A549 (cell line): ENCODE measurements at regions not wholly inside any gene's neighbourhood (a gene's known extent, or its start where the extent isn't known, plus 50 kb on each side); places are given as distances from the start of the nearest gene placed in this dataset.

ENCODE experiments used
- ATAC-seq, 2 experiments: fragments of 200-7000 bp in 1 of 2; fragments of >200 bp in 1 of 2; cut with Nextera tagmentation in 1 of 2; cut with Tn5 transposase in 1 of 2; 3 replicates each; pipeline versions ENCODE4 v1.8.0 to v1.9.1; 2018 to 2020; ENCODE audit warnings: mild to moderate bottlenecking in 1 of 2, moderate library complexity in 1 of 2
- CTCF ChIA-PET: fragments of 300-600 bp; sonication (Branson Sonifier 250); formaldehyde crosslinking; extraction: SDS; loops from one replicate; lab custom pipeline; 2021; ENCODE audit warnings: antibody characterized with exemption, inconsistent platforms; lab: Yijun Ruan, JAX
- POLR2A ChIA-PET: fragments of 350-600 bp; formaldehyde crosslinking; extraction: SDS; loops from one replicate; lab custom pipeline; 2021; ENCODE audit warnings: antibody characterized with exemption, inconsistent platforms; lab: Yijun Ruan, JAX
- DNase-seq, 2 experiments: peaks; one replicate each; pipeline versions ENCODE4 v3.0.0 to v3.0.0-alpha.2; 2011 to 2016; ENCODE audit warnings: low read depth in 1 of 2, low spot score in 1 of 2
- FAIRE-seq: peaks from 2 replicates; lab custom pipeline; 2011; peaks lifted over from hg19 to GRCh38; lab: Jason Lieb, UNC
- H3K27ac ChIP-seq, 2 experiments: fragments of >200 bp; sonication (Bioruptor Twin); formaldehyde crosslinking; 3 replicates each; pipeline ENCODE4 v1.5.1; 2016 to 2017
- H3K4me1 ChIP-seq: fragments of >200 bp; sonication (Bioruptor Twin); formaldehyde crosslinking; 3 replicates; pipeline ENCODE4 v1.6.1; 2016
- H3K4me2 ChIP-seq: fragments of >200 bp; sonication (Bioruptor Twin); formaldehyde crosslinking; 3 replicates; pipeline ENCODE4 v1.6.1; 2016
- H3K4me3 ChIP-seq: fragments of >200 bp; sonication (Bioruptor Twin); formaldehyde crosslinking; 3 replicates; pipeline ENCODE4 v1.5.1; 2016
- H3K9me3 ChIP-seq: fragments of >200 bp; sonication (Bioruptor Twin); formaldehyde crosslinking; 3 replicates; pipeline ENCODE4 v1.6.1; 2016
- ATOH8 ChIP-seq: fragments of 250-450 bp; sonication (Bioruptor Pico); IDR thresholded peaks from 2 replicates; pipeline ENCODE4 v1.5.0; 2020; ENCODE audit warnings: low read depth, mild to moderate bottlenecking, moderate library complexity
- BHLHE40 ChIP-seq: IDR thresholded peaks from 2 replicates; pipeline ENCODE4 v1.6.1; 2012; ENCODE audit warnings: low read depth, low read length, inconsistent platforms
- CBX2 ChIP-seq: fragments of 200-600 bp; sonication (generic); IDR thresholded peaks from 2 replicates; pipeline ENCODE4 v1.6.1; 2016; ENCODE audit warnings: low read depth, mild to moderate bottlenecking, borderline replicate concordance
- CBX8 ChIP-seq: fragments of 200-600 bp; sonication (generic); IDR thresholded peaks from 2 replicates; pipeline ENCODE4 v1.6.1; 2016
- CEBPB ChIP-seq, 2 experiments: fragments of >200 bp in 1 of 2; sonication (Bioruptor Twin) in 1 of 2; formaldehyde crosslinking in 1 of 2; IDR thresholded peaks; 2 replicates each; pipeline ENCODE4 v1.6.1; 2012 to 2016
- EHF ChIP-seq: fragments of 250-450 bp; sonication (Bioruptor Pico); IDR thresholded peaks from 2 replicates; pipeline ENCODE4 v1.5.0; 2020; ENCODE audit warnings: mild to moderate bottlenecking
- EP300 ChIP-seq, 2 experiments: fragments of >200 bp; sonication (Bioruptor Twin); formaldehyde crosslinking; IDR thresholded peaks; 2 replicates in 1 of 2; 3 replicates in 1 of 2; pipeline ENCODE4 v1.6.1; 2016 to 2017
- ESRRA ChIP-seq: fragments of 150-350 bp; IDR thresholded peaks from 2 replicates; pipeline ENCODE4 v1.6.1; 2014; ENCODE audit warnings: mild to moderate bottlenecking, low read length, borderline replicate concordance
- GATA3 ChIP-seq: IDR thresholded peaks from 2 replicates; pipeline ENCODE4 v1.6.1; 2012; ENCODE audit warnings: borderline replicate concordance
- KDM5A ChIP-seq: fragments of 200-600 bp; sonication (generic); IDR thresholded peaks from 2 replicates; pipeline ENCODE4 v1.6.1; 2016; ENCODE audit warnings: antibody characterized with exemption, mild to moderate bottlenecking
- MAX ChIP-seq: IDR thresholded peaks from 2 replicates; pipeline ENCODE4 v1.6.1; 2012
- MAZ ChIP-seq: fragments of 150-350 bp; IDR thresholded peaks from 2 replicates; pipeline ENCODE4 v1.6.1; 2014; ENCODE audit warnings: antibody characterized with exemption, low read depth, low read length, borderline replicate concordance
- MYC ChIP-seq: IDR thresholded peaks from 2 replicates; pipeline ENCODE4 v1.6.1; 2012; ENCODE audit warnings: mild to moderate bottlenecking, inconsistent platforms, low read length, improper control_type of control experiment, borderline replicate concordance
- PHF8 ChIP-seq: fragments of 200-600 bp; sonication (generic); IDR thresholded peaks from 2 replicates; pipeline ENCODE4 v1.6.1; 2016; ENCODE audit warnings: low read depth, mild to moderate bottlenecking, antibody characterized with exemption, moderate library complexity, borderline replicate concordance
- RAD21 ChIP-seq, 2 experiments: fragments of >200 bp in 1 of 2; sonication (Bioruptor Twin) in 1 of 2; formaldehyde crosslinking in 1 of 2; IDR thresholded peaks in 1 of 2; conservative IDR thresholded peaks in 1 of 2; 2 replicates in 1 of 2; 3 replicates in 1 of 2; pipeline ENCODE4 v1.6.1; 2012 to 2018; ENCODE audit warnings: inconsistent platforms in 1 of 2
- RCOR1 ChIP-seq: fragments of 150-350 bp; IDR thresholded peaks from 2 replicates; pipeline ENCODE4 v1.6.1; 2014; ENCODE audit warnings: antibody characterized with exemption, low read length, low read depth
- RNF2 ChIP-seq: fragments of 200-600 bp; sonication (generic); IDR thresholded peaks from 2 replicates; pipeline ENCODE4 v1.6.1; 2016; ENCODE audit warnings: low read depth, mild to moderate bottlenecking, antibody characterized with exemption, moderate library complexity, borderline replicate concordance
- TFCP2L1 ChIP-seq: fragments of 250-450 bp; sonication (Bioruptor Pico); IDR thresholded peaks from 2 replicates; pipeline ENCODE4 v1.5.0; 2021; ENCODE audit warnings: mild to moderate bottlenecking
- USF2 ChIP-seq: fragments of 450-650 bp; IDR thresholded peaks from 2 replicates; pipeline ENCODE4 v1.6.1; 2014; ENCODE audit warnings: antibody characterized with exemption
- ZFP36 ChIP-seq: fragments of 450-650 bp; IDR thresholded peaks from 2 replicates; pipeline ENCODE4 v1.6.1; 2014; ENCODE audit warnings: borderline replicate concordance; ENCODE audit not compliant: partially characterized antibody
- ZNF302 ChIP-seq: fragments of 250-450 bp; sonication (Bioruptor Pico); IDR thresholded peaks from 2 replicates; pipeline ENCODE4 v1.9.0; 2021; ENCODE audit warnings: inconsistent platforms, mild to moderate bottlenecking, moderate library complexity
- WGBS: methylation state at CpG from one replicate; pipeline ENCODE4 v1.1.6; 2017; ENCODE audit errors: missing lambda C conversion rate; 5-methylcytosine and 5-hydroxymethylcytosine counted together
- TF ChIP-seq, protein P1 (sequence below): fragments of 150-350 bp; IDR thresholded peaks from 2 replicates; pipeline ENCODE4 v1.6.1; 2014; ENCODE audit warnings: low read depth, mild to moderate bottlenecking, low read length

- TF ChIP-seq ZNF302 (CRISPR knock-in tag) (no peak), USF2 (no peak), ZFP36 (no peak), TFCP2L1 (no peak), GATA3 (no peak), CBX8 (no peak), MAX (no peak), RCOR1 (no peak), RAD21 (conservative IDR thresholded peaks at IDR 0.05 in 1 of 2, IDR thresholded peaks at IDR 0.05 in 1 of 2) (no peak), EHF (CRISPR knock-in tag) (no peak), CBX2 (no peak), BHLHE40 (no peak), KDM5A (no peak), MYC (no peak), PHF8 (no peak), EP300 (IDR thresholded peaks at IDR 0.05) (no peak), RNF2 (no peak), ESRRA (no peak), MAZ (no peak)
- TF ChIP-seq, protein P1, sequence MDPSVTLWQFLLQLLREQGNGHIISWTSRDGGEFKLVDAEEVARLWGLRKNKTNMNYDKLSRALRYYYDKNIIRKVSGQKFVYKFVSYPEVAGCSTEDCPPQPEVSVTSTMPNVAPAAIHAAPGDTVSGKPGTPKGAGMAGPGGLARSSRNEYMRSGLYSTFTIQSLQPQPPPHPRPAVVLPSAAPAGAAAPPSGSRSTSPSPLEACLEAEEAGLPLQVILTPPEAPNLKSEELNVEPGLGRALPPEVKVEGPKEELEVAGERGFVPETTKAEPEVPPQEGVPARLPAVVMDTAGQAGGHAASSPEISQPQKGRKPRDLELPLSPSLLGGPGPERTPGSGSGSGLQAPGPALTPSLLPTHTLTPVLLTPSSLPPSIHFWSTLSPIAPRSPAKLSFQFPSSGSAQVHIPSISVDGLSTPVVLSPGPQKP: no peak
- 86% methylated on average over 7 of the region's 7 CpGs for WGBS
- CTCF ChIA-PET: interaction anchor here (1.3 kb wide), 2 partner anchors 21 to 204 kb away, joined by 4 read pairs; no protein-coding TSS in a partner anchor
- H3K9me3 ChIP-seq: no peaks in the 10 kb centered on the region
- peaks cover 50% of the 10 kb centered on the region for H3K4me1 ChIP-seq
- ATAC-seq: no peak
- H3K4me2 ChIP-seq: no peak overlapping the region
- no peak overlapping the region for H3K4me3 ChIP-seq
- peak overlapping the region; percentile 92 to 93; a peak in 5 of 6 replicates for H3K27ac ChIP-seq
- no peak for FAIRE-seq
- no peak for DNase-seq
- POLR2A ChIA-PET: no interaction called here
Observed at GRCh38 chr17:73794336-73794735, 150.1 kb upstream of the SDK2 start.

DNA sequence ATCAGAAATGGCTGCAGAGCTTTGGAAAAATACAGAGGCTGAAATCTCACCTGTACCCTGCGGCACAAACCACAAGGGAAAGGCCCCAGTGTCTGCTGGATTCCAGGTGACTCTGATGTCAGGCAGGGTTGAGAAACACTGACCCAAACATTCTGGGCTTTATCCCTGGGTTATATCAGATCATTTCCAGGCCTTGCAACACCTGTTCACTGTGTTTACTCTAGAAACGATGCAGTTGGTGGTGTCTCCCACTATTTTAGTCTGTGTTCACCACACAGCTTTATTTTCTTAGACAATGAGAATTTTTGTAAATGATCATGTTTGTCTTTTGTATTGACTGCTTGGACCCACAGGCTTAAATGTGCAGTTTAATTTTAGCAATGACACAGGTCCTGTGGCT, 151.5 kb upstream of the SDK2 start:
- H3K4me2 ChIP-seq: peak overlapping the region; percentile 80
- CTCF ChIA-PET: interaction anchor here (0.7 to 1.8 kb wide), 6 partner anchors 12 to 183 kb away, joined by 3 to 7 read pairs (median 4); no protein-coding TSS in a partner anchor
- H3K9me3 ChIP-seq: no peaks in the 10 kb centered on the region
- 50% methylated on average over 2 of the region's 2 CpGs for WGBS
- H3K4me3 ChIP-seq: no peak overlapping the region
- H3K27ac ChIP-seq: peak overlapping the region; percentile 92 to 93
- POLR2A ChIA-PET: no interaction called here
- DNase-seq: no peak
- peaks cover 64% of the 10 kb centered on the region for H3K4me1 ChIP-seq
- no peak for ATAC-seq
- FAIRE-seq: no peak
- TF ChIP-seq EP300 (IDR thresholded peaks at IDR 0.05) (peak in 1 of 2 experiments; percentile 28; a peak in 1 of 5 replicates), CBX8 (no peak), ATOH8 (no peak), CEBPB (IDR thresholded peaks at IDR 0.05) (peak in 1 of 2 experiments; percentile 42; a peak in 1 of 4 replicates)
- TF ChIP-seq, all 56 proteins: peak for 2
